HEK293T (cell line): ENCODE measurements at regions not wholly inside any gene's neighbourhood (a gene's known extent, or its start where the extent isn't known, plus 50 kb on each side); places are given as distances from the start of the nearest gene placed in this dataset.

ENCODE experiments used
- BHLHE40 ChIP-seq: fragments of 450-650 bp; IDR thresholded peaks from 2 replicates; pipeline ENCODE4 v1.6.1; 2016; ENCODE audit warnings: mild to moderate bottlenecking, moderate library complexity, borderline replicate concordance
- ELF4 ChIP-seq: fragments of 450-650 bp; IDR thresholded peaks from 2 replicates; pipeline ENCODE4 v1.6.1; 2017; ENCODE audit warnings: antibody characterized with exemption
- FOXA1 ChIP-seq: fragments of 450-650 bp; IDR thresholded peaks from 2 replicates; pipeline ENCODE4 v1.6.1; 2016; ENCODE audit warnings: mild to moderate bottlenecking
- FOXK2 ChIP-seq: fragments of 450-650 bp; IDR thresholded peaks from 2 replicates; pipeline ENCODE4 v1.6.1; 2016; ENCODE audit warnings: mild to moderate bottlenecking
- FOXM1 ChIP-seq: fragments of 450-650 bp; IDR thresholded peaks from 2 replicates; pipeline ENCODE4 v1.6.1; 2017; ENCODE audit warnings: mild to moderate bottlenecking, borderline replicate concordance
- HDGF ChIP-seq: fragments of 450-650 bp; IDR thresholded peaks from 2 replicates; pipeline ENCODE4 v1.6.1; 2017; ENCODE audit warnings: antibody characterized with exemption, borderline replicate concordance
- L3MBTL2 ChIP-seq: fragments of 450-650 bp; conservative IDR thresholded peaks from 2 replicates; pipeline ENCODE4 v1.6.1; 2016; ENCODE audit warnings: mild to moderate bottlenecking
- LEF1 ChIP-seq: fragments of 450-650 bp; IDR thresholded peaks from 2 replicates; pipeline ENCODE4 v1.6.1; 2017; ENCODE audit warnings: mild to moderate bottlenecking, borderline replicate concordance
- NFRKB ChIP-seq: fragments of 450-650 bp; IDR thresholded peaks from 2 replicates; pipeline ENCODE4 v1.6.1; 2016; ENCODE audit warnings: mild to moderate bottlenecking, moderate library complexity
- SP1 ChIP-seq: fragments of 450-650 bp; IDR thresholded peaks from 2 replicates; pipeline ENCODE4 v1.6.1; 2017
- SUZ12 ChIP-seq: fragments of 450-650 bp; IDR thresholded peaks from 2 replicates; pipeline ENCODE4 v1.6.1; 2016; ENCODE audit warnings: mild to moderate bottlenecking
- TARDBP ChIP-seq: fragments of 450-650 bp; IDR thresholded peaks from 2 replicates; pipeline ENCODE4 v1.6.1; 2016
- ZNF384 ChIP-seq: fragments of 450-650 bp; IDR thresholded peaks from 2 replicates; pipeline ENCODE4 v1.6.1; 2016

- TF ChIP-seq L3MBTL2: no peak
- TF ChIP-seq SP1: no peak
- TF ChIP-seq BHLHE40: no peak
- TF ChIP-seq FOXA1: no peak
- no peak for TF ChIP-seq NFRKB
- TF ChIP-seq FOXM1: no peak
- no peak for TF ChIP-seq FOXK2
- TF ChIP-seq TARDBP: no peak
- no peak for TF ChIP-seq HDGF
- TF ChIP-seq ELF4: no peak
- TF ChIP-seq SUZ12: no peak
- TF ChIP-seq ZNF384: no peak
- TF ChIP-seq LEF1: no peak
Observed at GRCh38 chr4:38289553-38289952, 329.4 kb downstream of the PTTG2 start.
